ENCODE measurements at regions not wholly inside any gene's neighbourhood (a gene's known extent, or its start where the extent isn't known, plus 50 kb on each side); places are given as distances from the start of the nearest gene placed in this dataset.

DNA sequence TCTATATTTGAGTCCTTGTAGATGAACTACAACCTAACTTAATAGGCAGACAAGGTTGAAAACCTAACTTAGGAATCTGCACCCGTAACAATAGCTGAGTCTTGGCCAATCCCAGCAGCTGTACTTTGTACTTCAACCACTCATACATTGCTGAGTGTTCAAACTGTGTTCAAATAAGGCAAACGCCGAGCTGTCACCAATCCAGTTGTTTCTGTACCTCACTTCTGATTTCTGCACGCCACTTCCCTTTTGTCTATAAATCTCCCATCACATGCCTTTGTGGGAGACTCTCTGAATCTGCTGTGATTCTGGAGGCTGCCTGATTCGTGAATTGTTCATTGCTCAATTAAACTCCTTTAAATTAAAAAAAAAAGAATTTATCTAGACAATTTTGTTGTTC lies 167.8 kb upstream of the TUT7 start:
- H3K27me3 Mint-ChIP-seq = peaks cover 6 to 7% of the 10 kb centered on the region in 2 donors
- H3K4me1 ChIP-seq (ENCODE audit: control insufficient read depth in 1 of 2, extremely low read depth in 1 of 2, insufficient read depth in 2 of 2, low read length in 2 of 2) = no peaks in the 10 kb centered on the region
- WGBS (ENCODE audit: insufficient coverage) = 71% methylated on average over 3 of the region's 5 CpGs
- CTCF ChIA-PET = no interaction called here
- POLR2A ChIA-PET = no interaction called here
- no peaks in the 10 kb centered on the region for H3K36me3 Mint-ChIP-seq
- H3K36me3 ChIP-seq (ENCODE audit: control insufficient read depth in 2 of 2, extremely low read depth in 1 of 2, insufficient read depth in 1 of 2, low read length in 1 of 2) = no peaks in the 10 kb centered on the region
- H3K4me1 Mint-ChIP-seq = no peaks in the 10 kb centered on the region
- H3K27ac ChIP-seq (ENCODE audit: low read length) = no peak overlapping the region
- H3K9me3 ChIP-seq = no peaks in the 10 kb centered on the region
- no peak for DNase-seq
- H3K9me3 Mint-ChIP-seq = no peaks in the 10 kb centered on the region
- no peak overlapping the region for H3K27ac Mint-ChIP-seq
- H3K4me3 Mint-ChIP-seq = no peak overlapping the region
- H3K4me3 ChIP-seq (ENCODE audit: control insufficient read depth in 1 of 2, extremely low read depth in 1 of 2, low read length in 1 of 2) = no peak overlapping the region
- H3K27me3 ChIP-seq (replicated peaks in 1 of 2; ENCODE audit: control insufficient read depth in 2 of 2, extremely low read depth in 1 of 2, insufficient read depth in 2 of 2, low read length in 1 of 2) = peaks cover 0 to 14% of the 10 kb centered on the region in 2 experiments
- ATAC-seq (replicated peaks in 1 of 4) = no peak

DNA sequence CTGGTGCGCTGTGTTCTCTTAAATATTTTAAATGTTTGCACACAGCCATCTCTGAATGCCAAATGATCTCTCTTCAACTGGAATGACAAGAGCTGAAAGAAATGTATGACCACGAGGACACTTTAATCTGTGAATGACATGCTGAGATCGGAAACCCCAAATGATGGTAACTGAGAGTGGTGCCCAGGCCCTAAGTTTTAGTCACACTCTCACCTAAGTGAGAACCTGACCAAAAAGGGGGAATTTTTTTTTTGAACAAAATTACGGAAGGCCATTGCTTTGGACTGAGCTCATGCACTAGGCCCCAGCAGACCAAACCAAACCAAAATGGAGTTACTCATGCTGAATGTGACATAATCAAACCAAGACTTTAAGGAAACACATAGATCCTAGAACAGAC lies 167.1 kb upstream of the TUT7 start:
- Mint-ChIP-seq H3K9me3 (no peaks in the 10 kb centered on the region), H3K4me3 (no peak overlapping the region), H3K4me1 (no peaks in the 10 kb centered on the region), H3K27ac (no peak overlapping the region), H3K27me3 (peaks cover 4 to 5% of the 10 kb centered on the region in 2 donors), H3K36me3 (no peaks in the 10 kb centered on the region)
- Histone ChIP-seq H3K27me3 (replicated peaks in 1 of 2; ENCODE audit: control insufficient read depth in 2 of 2, extremely low read depth in 1 of 2, insufficient read depth in 2 of 2, low read length in 1 of 2) (peaks cover 0 to 10% of the 10 kb centered on the region in 2 experiments), H3K27ac (ENCODE audit: low read length) (no peak overlapping the region), H3K9me3 (no peaks in the 10 kb centered on the region), H3K4me3 (ENCODE audit: control insufficient read depth in 1 of 2, extremely low read depth in 1 of 2, low read length in 1 of 2) (no peak overlapping the region), H3K4me1 (ENCODE audit: control insufficient read depth in 1 of 2, extremely low read depth in 1 of 2, insufficient read depth in 2 of 2, low read length in 2 of 2) (no peaks in the 10 kb centered on the region), H3K36me3 (ENCODE audit: control insufficient read depth in 2 of 2, extremely low read depth in 1 of 2, insufficient read depth in 1 of 2, low read length in 1 of 2) (no peaks in the 10 kb centered on the region)
- 51% methylated on average over 2 of the region's 4 CpGs for WGBS (ENCODE audit: insufficient coverage)
- CTCF ChIA-PET = no interaction called here
- POLR2A ChIA-PET = no interaction called here
- ATAC-seq (replicated peaks in 1 of 4) (no peak), DNase-seq (no peak)

DNA sequence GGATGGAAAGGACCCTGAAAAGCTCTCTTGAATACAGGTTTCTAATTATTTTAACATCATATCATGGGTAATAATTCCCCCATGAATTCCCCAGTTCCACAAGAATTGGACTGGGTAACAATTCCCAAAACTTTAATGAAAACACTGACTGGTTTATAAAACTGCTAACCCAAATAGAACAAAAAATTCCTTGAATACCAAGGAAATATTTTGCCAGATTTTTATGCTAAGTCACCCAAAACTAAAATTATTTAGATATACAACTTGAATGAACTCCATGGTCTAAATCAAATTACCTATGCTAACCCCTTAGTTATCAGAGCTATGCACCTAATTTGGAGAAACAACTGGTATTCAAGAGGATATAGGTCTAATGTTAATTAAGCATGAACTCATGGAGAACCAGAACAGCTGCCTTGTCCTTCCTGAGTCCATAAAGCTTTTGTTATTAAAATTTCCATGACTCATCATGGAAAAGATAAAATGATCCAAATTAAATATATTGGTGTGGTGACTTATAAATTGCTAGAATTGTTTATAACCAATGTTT lies 164.9 kb upstream of the TUT7 start:
- Mint-ChIP-seq H3K4me3 (no peak overlapping the region), H3K4me1 (no peaks in the 10 kb centered on the region), H3K36me3 (no peaks in the 10 kb centered on the region), H3K9me3 (no peaks in the 10 kb centered on the region), H3K27me3 (peaks cover 0 to 4% of the 10 kb centered on the region in 2 donors), H3K27ac (no peak overlapping the region)
- ChIA-PET POLR2A (interaction anchor here in 1 of 2 donors (0.5 kb wide), 1 partner anchor 651 kb away, joined by 3 read pairs; no protein-coding TSS in a partner anchor), CTCF (no interaction called here)
- ATAC-seq (replicated peaks in 1 of 4) (no peak), DNase-seq (no peak)
- Histone ChIP-seq H3K4me1 (ENCODE audit: control insufficient read depth in 1 of 2, extremely low read depth in 1 of 2, insufficient read depth in 2 of 2, low read length in 2 of 2) (no peaks in the 10 kb centered on the region), H3K27ac (ENCODE audit: low read length) (no peak overlapping the region), H3K27me3 (replicated peaks in 1 of 2; ENCODE audit: control insufficient read depth in 2 of 2, extremely low read depth in 1 of 2, insufficient read depth in 2 of 2, low read length in 1 of 2) (peaks cover 4 to 6% of the 10 kb centered on the region in 2 experiments), H3K4me3 (ENCODE audit: control insufficient read depth in 1 of 2, extremely low read depth in 1 of 2, low read length in 1 of 2) (no peak overlapping the region), H3K36me3 (ENCODE audit: control insufficient read depth in 2 of 2, extremely low read depth in 1 of 2, insufficient read depth in 1 of 2, low read length in 1 of 2) (no peaks in the 10 kb centered on the region), H3K9me3 (no peaks in the 10 kb centered on the region)

GRCh38 chr9:86517475-86517874 lies 163.3 kb upstream of the TUT7 start:
- H3K9me3 ChIP-seq = no peaks in the 10 kb centered on the region
- H3K4me3 Mint-ChIP-seq = no peak overlapping the region
- H3K9me3 Mint-ChIP-seq = no peaks in the 10 kb centered on the region
- no peak overlapping the region for H3K4me3 ChIP-seq (ENCODE audit: control insufficient read depth in 1 of 2, extremely low read depth in 1 of 2, low read length in 1 of 2)
- no peaks in the 10 kb centered on the region for H3K4me1 ChIP-seq (ENCODE audit: control insufficient read depth in 1 of 2, extremely low read depth in 1 of 2, insufficient read depth in 2 of 2, low read length in 2 of 2)
- POLR2A ChIA-PET = no interaction called here
- no peak overlapping the region for H3K27ac ChIP-seq (ENCODE audit: low read length)
- no peaks in the 10 kb centered on the region for H3K4me1 Mint-ChIP-seq
- H3K27ac Mint-ChIP-seq = no peak overlapping the region
- H3K27me3 ChIP-seq (replicated peaks in 1 of 2; ENCODE audit: control insufficient read depth in 2 of 2, extremely low read depth in 1 of 2, insufficient read depth in 2 of 2, low read length in 1 of 2) = peaks cover 3 to 4% of the 10 kb centered on the region in 2 experiments
- H3K36me3 ChIP-seq (ENCODE audit: control insufficient read depth in 2 of 2, extremely low read depth in 1 of 2, insufficient read depth in 1 of 2, low read length in 1 of 2) = no peaks in the 10 kb centered on the region
- ATAC-seq (replicated peaks in 1 of 4) (no peak), DNase-seq (no peak)
- CTCF ChIA-PET = no interaction called here
- no peaks in the 10 kb centered on the region for H3K36me3 Mint-ChIP-seq
- peaks cover 0 to 4% of the 10 kb centered on the region in 2 donors for H3K27me3 Mint-ChIP-seq
- no CpG with 5 or more reads among the region's 1 CpG for WGBS (ENCODE audit: insufficient coverage)

- no peaks in the 10 kb centered on the region for H3K4me1 ChIP-seq (ENCODE audit: control insufficient read depth in 1 of 2, extremely low read depth in 1 of 2, insufficient read depth in 2 of 2, low read length in 2 of 2)
- Mint-ChIP-seq H3K4me3 (no peak overlapping the region), H3K27ac (no peak overlapping the region), H3K9me3 (no peaks in the 10 kb centered on the region), H3K36me3 (no peaks in the 10 kb centered on the region), H3K4me1 (no peaks in the 10 kb centered on the region), H3K27me3 (peaks cover 0 to 4% of the 10 kb centered on the region in 2 donors)
- no peak overlapping the region for H3K4me3 ChIP-seq (ENCODE audit: control insufficient read depth in 1 of 2, extremely low read depth in 1 of 2, low read length in 1 of 2)
- H3K9me3 ChIP-seq = no peaks in the 10 kb centered on the region
- DNase-seq (no peak), ATAC-seq (replicated peaks in 1 of 4) (no peak)
- WGBS (ENCODE audit: insufficient coverage) = 84% methylated on average over 19 of the region's 19 CpGs
- CTCF ChIA-PET = no interaction called here
- H3K27ac ChIP-seq (ENCODE audit: low read length) = no peak overlapping the region
- peaks cover 3 to 4% of the 10 kb centered on the region in 2 experiments for H3K27me3 ChIP-seq (replicated peaks in 1 of 2; ENCODE audit: control insufficient read depth in 2 of 2, extremely low read depth in 1 of 2, insufficient read depth in 2 of 2, low read length in 1 of 2)
- POLR2A ChIA-PET = no interaction called here
- H3K36me3 ChIP-seq (ENCODE audit: control insufficient read depth in 2 of 2, extremely low read depth in 1 of 2, insufficient read depth in 1 of 2, low read length in 1 of 2) = no peaks in the 10 kb centered on the region
Observed at GRCh38 chr9:86516564-86516963, 162.4 kb upstream of the TUT7 start.

- Histone ChIP-seq H3K9me3 (no peaks in the 10 kb centered on the region), H3K36me3 (ENCODE audit: control insufficient read depth in 2 of 2, extremely low read depth in 1 of 2, insufficient read depth in 1 of 2, low read length in 1 of 2) (no peaks in the 10 kb centered on the region), H3K27me3 (replicated peaks in 1 of 2; ENCODE audit: control insufficient read depth in 2 of 2, extremely low read depth in 1 of 2, insufficient read depth in 2 of 2, low read length in 1 of 2) (peaks cover 3 to 4% of the 10 kb centered on the region in 2 experiments), H3K4me1 (ENCODE audit: control insufficient read depth in 1 of 2, extremely low read depth in 1 of 2, insufficient read depth in 2 of 2, low read length in 2 of 2) (no peaks in the 10 kb centered on the region), H3K4me3 (ENCODE audit: control insufficient read depth in 1 of 2, extremely low read depth in 1 of 2, low read length in 1 of 2) (no peak overlapping the region), H3K27ac (ENCODE audit: low read length) (no peak overlapping the region)
- no peak for DNase-seq
- H3K27me3 Mint-ChIP-seq = no peaks in the 10 kb centered on the region
- H3K4me3 Mint-ChIP-seq = no peak overlapping the region
- H3K27ac Mint-ChIP-seq = no peak overlapping the region
- H3K36me3 Mint-ChIP-seq = no peaks in the 10 kb centered on the region
- no peak for ATAC-seq (replicated peaks in 1 of 4)
- H3K9me3 Mint-ChIP-seq = no peaks in the 10 kb centered on the region
- 79% methylated on average over 3 of the region's 4 CpGs for WGBS (ENCODE audit: insufficient coverage)
- POLR2A ChIA-PET = no interaction called here
- CTCF ChIA-PET = no interaction called here
- H3K4me1 Mint-ChIP-seq = no peaks in the 10 kb centered on the region
Observed at GRCh38 chr9:86515221-86515620, 161.0 kb upstream of the TUT7 start.

DNA sequence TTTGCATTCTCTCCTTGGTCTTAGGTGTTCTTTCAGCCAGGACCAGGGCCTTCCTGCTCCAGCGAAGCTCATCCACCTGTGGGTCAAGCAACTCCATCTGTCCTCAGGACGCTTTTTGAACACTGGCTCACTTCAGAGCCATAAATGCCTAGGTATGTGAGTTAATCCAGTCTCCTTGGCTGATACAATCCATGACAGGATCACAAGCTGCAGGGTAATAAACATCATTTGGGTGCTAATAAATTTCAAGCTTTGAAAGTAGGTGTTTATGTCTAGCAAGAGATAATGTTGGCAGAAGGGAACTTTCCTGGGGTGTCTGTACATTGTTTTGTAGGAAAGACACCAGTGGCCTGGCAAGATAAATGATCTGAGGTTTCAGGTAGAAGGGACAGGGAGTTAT lies 159.2 kb upstream of the TUT7 start:
- no peak overlapping the region for H3K27ac ChIP-seq (ENCODE audit: low read length)
- Mint-ChIP-seq H3K4me3 (no peak overlapping the region), H3K4me1 (no peaks in the 10 kb centered on the region), H3K9me3 (no peaks in the 10 kb centered on the region), H3K36me3 (no peaks in the 10 kb centered on the region), H3K27ac (no peak overlapping the region), H3K27me3 (peaks cover 0 to 1% of the 10 kb centered on the region in 2 donors)
- H3K4me3 ChIP-seq (ENCODE audit: control insufficient read depth in 1 of 2, extremely low read depth in 1 of 2, low read length in 1 of 2) = no peak overlapping the region
- H3K27me3 ChIP-seq (replicated peaks in 1 of 2; ENCODE audit: control insufficient read depth in 2 of 2, extremely low read depth in 1 of 2, insufficient read depth in 2 of 2, low read length in 1 of 2) = peaks cover 4 to 5% of the 10 kb centered on the region in 2 experiments
- 73% methylated on average over 2 of the region's 2 CpGs for WGBS (ENCODE audit: insufficient coverage)
- no peaks in the 10 kb centered on the region for H3K9me3 ChIP-seq
- DNase-seq = no peak
- ChIA-PET POLR2A (no interaction called here), CTCF (no interaction called here)
- ATAC-seq (replicated peaks in 1 of 4) = no peak
- no peaks in the 10 kb centered on the region for H3K36me3 ChIP-seq (ENCODE audit: control insufficient read depth in 2 of 2, extremely low read depth in 1 of 2, insufficient read depth in 1 of 2, low read length in 1 of 2)
- H3K4me1 ChIP-seq (ENCODE audit: control insufficient read depth in 1 of 2, extremely low read depth in 1 of 2, insufficient read depth in 2 of 2, low read length in 2 of 2) = no peaks in the 10 kb centered on the region
